GM12873 (cell line): ENCODE measurements at regions not wholly inside any gene's neighbourhood (a gene's known extent, or its start where the extent isn't known, plus 50 kb on each side); places are given as distances from the start of the nearest gene placed in this dataset.

Experiments
- CTCF ChIP-seq: IDR thresholded peaks from 2 replicates; pipeline ENCODE4 v1.5.1; 2012; ENCODE audit warnings: low read depth, mild to moderate bottlenecking, moderate library complexity, low read length, control low read depth; ENCODE audit not compliant: insufficient read depth; ENCODE audit errors: missing control alignments

GRCh38 chr2:215765729-215766360 lies 247.5 kb downstream of the MREG start:
- no peak for TF ChIP-seq CTCF

GRCh38 chr2:215764441-215765048 lies 248.8 kb downstream of the MREG start:
- no peak for TF ChIP-seq CTCF

GRCh38 chr2:215760557-215760956 lies 252.8 kb downstream of the MREG start:
- no peak for TF ChIP-seq CTCF

- no peak for TF ChIP-seq CTCF
Measured at GRCh38 chr2:215760091-215760490, 253.3 kb downstream of the MREG start.

- TF ChIP-seq CTCF = no peak
Measured at GRCh38 chr2:215758691-215759090, 254.7 kb downstream of the MREG start.

- no peak for TF ChIP-seq CTCF
Measured at GRCh38 chr2:215756346-215756730, 257.0 kb downstream of the MREG start.

- no peak for TF ChIP-seq CTCF
Measured at GRCh38 chr2:215755641-215756345, 257.6 kb downstream of the MREG start.
